GM18873 (cell line): ENCODE measurements at regions not wholly inside any gene's neighbourhood (a gene's known extent, or its start where the extent isn't known, plus 50 kb on each side); places are given as distances from the start of the nearest gene placed in this dataset.
A peak's percentile ranks its signal among the peaks of the same experiment; 100 is the strongest.

Source experiments
- ATAC-seq: cut with Tn5 transposase; IDR thresholded peaks from one replicate; pipeline ENCODE4 v1.9.1; 2021; ENCODE audit warnings: mild to moderate bottlenecking, moderate library complexity, moderate number of reproducible peaks; ENCODE audit not compliant: unreplicated experiment, low FRiP score

DNA sequence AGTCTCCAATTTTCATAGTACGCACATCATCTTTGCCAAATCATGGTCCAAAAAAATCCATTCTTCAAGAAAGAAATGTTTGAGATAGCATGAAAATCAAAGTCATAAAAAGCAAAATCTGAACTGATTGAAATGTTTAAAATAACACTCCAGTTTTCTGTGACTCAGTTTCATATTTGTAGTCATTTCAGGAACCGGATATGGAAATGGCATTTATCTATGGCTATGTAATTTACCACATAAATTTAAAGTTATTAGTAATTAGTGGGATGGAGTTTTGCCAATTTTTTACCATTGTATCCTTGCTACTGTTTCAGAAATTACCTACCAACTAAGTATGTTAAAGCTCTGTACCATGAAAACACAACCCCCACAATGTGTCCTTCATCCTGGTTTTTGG, 456.6 kb upstream of the ACVR2A start:
- ATAC-seq = no peak

- no peak for ATAC-seq
These were observed 458.5 kb upstream of the ACVR2A start for GRCh38 chr2:147386284-147386683.

DNA sequence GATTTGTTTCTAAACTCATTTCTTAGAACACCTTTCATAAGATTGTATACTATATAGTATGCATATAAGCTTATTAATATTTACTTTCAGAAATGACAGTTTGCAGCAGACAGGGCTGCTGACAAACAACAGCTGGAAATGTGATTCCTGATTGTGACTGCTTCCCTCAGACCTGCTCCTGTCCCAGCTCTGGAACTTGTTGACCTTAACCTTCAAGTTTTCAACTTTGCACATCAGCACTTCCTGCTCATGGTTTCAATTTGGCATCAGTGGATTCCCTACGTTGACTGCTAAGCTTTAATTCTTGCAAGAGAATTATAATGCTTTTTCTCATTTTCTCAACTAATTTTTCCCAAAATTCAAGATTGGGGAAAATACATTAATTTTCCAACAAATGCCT, 459.2 kb upstream of the ACVR2A start:
- ATAC-seq = no peak

GRCh38 chr2:147384659-147385058, 460.2 kb upstream of the ACVR2A start:
- no peak for ATAC-seq

GRCh38 chr2:147382322-147382948, 462.4 kb upstream of the ACVR2A start:
- no peak for ATAC-seq

DNA sequence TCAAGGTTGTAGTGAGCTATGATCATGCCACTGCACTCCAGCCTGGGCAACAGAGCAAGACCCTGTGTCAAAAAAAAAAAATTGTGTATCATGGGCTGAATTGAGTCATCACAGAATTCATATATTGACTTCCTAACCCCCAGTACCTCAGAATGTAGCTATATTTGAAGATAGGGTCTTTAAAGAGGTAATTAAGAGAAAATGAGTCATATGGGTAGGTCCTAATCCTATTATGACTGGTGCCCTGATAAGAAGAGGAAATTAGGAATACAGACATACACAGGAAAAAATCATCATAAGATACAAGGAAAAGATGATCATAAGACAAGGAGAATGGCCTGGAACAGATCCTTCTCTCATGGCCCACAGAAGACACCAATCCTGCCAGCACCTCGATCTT, 466.4 kb upstream of the ACVR2A start:
- ATAC-seq = no peak

DNA sequence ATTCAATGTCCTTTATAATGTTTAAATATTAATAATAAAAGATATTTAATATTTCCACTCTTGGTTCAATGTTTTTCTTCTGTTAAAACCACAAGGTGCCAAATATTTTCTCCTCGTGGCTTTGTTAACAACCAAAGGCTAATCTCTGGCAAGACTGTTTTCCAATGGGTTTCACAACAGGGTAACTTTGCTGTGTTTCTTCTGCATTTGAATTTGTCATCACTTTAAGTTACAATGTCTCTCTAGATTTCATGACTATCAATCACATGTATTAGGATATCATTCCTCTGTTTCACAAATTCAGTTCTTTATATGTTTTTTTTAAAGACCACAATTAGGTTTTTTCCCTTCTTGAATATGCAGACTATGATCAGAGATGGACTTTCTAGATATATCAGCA, 469.8 kb upstream of the ACVR2A start:
- ATAC-seq = no peak

GRCh38 chr2:147374423-147374811, 470.4 kb upstream of the ACVR2A start:
- no peak for ATAC-seq

GRCh38 chr2:147373800-147374422, 470.9 kb upstream of the ACVR2A start:
- no peak for ATAC-seq

DNA sequence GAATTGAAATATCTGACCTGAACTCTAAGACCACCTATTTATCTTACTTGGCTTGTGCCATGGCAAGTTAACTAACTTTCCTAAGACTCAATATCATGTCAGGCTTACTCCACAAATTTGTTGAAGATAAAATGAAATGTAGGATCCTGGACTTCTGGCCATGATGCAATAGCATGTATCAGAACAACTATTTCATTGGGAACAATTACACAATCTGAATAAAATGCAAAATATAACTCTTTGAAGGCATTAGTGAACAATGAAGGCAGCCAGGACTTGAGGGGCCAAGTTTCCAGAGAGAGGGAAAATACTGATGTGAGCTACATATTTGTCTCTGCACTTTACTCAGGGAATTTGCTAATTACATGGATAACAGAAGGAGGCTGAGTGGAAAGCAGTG, 476.5 kb upstream of the ACVR2A start:
- ATAC-seq = no peak

- ATAC-seq = no peak
These were observed 478.6 kb upstream of the ACVR2A start for GRCh38 chr2:147366279-147366678.

DNA sequence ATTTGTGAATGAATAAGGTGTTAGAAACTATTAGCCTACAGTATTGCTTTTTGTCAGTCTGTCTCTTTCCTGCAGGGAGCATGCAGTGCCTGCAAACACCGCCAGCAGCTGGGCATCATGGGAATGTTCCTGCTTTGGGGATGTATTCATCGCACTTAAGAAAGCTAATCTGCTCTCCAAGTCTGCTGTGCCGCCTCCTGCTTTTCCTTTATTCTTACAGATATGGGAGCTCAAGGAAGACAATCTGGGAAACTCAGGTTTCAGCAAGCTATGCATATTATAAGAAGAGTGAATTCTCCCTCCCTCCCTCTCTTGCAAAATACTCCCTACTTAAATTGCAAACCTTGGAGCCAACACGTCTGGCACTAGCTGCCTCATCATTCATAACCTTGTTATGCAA, 479.2 kb upstream of the ACVR2A start:
- ATAC-seq = no peak

DNA sequence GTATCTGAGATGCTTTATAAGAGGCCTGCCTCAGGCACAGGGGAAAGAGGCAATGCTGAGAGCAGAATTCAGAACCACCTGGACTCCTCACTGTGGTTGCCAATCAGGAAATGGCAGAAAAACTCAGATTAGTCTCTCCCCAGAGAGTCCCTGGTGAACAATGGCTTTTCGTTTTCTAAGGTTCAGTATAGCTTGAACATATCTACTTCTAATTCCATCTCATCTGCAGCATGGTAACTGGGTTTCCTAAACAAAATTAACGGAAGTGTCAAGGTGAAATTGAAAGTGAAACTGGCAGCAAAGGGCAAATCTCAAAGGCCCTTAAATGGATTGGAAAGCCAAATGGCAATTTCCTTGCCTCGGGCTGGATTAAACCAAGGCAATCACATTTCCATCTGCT, 480.2 kb upstream of the ACVR2A start:
- peak; percentile 58 for ATAC-seq

- ATAC-seq = no peak
These were observed 481.6 kb upstream of the ACVR2A start for GRCh38 chr2:147363181-147363580.

DNA sequence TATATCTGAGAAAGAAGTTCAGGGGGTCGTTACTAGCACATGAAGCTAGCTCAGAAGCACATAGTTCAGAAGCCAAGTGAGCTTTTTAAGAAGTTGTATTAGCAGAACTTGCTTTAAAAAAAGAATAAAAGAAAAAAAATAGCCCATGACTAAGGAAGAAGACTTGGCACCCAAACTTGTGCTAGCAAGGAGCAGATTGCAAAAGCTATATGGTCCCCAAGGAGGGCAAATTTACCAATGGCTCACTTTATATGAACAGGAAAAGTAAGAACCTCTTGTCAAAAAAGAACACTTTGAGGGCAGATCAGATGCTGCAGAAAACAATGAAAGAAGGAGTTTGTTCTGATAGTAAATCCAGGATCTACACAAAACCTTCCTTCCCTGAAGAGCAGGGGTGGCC, 486.5 kb upstream of the ACVR2A start:
- ATAC-seq = no peak

- ATAC-seq = no peak
These were observed 488.7 kb upstream of the ACVR2A start for GRCh38 chr2:147356157-147356556.

GRCh38 chr2:147355706-147356105, 489.1 kb upstream of the ACVR2A start:
- ATAC-seq = no peak

- no peak for ATAC-seq
These were observed 491.8 kb upstream of the ACVR2A start for GRCh38 chr2:147353072-147353381.

GRCh38 chr2:147352264-147353071, 492.4 kb upstream of the ACVR2A start:
- ATAC-seq = no peak

- ATAC-seq = no peak
These were observed 493.0 kb upstream of the ACVR2A start for GRCh38 chr2:147351784-147352183.

- no peak for ATAC-seq
These were observed 495.8 kb upstream of the ACVR2A start for GRCh38 chr2:147348931-147349555.
